Immature natural killer cell (primary cell): ENCODE measurements at regions not wholly inside any gene's neighbourhood (a gene's known extent, or its start where the extent isn't known, plus 50 kb on each side); places are given as distances from the start of the nearest gene placed in this dataset.
"Not testable (repeated sequence)": the region's sequence is repeated elsewhere in the genome, so short reads cannot be mapped to it uniquely, and the experiment has no call there.

Source experiments
- DNase-seq, 3 donors: peaks; one replicate each; pipeline ENCODE4 v3.0.0; 2022; ENCODE audit warnings: mixed read lengths in 1 of 3
- H3K27ac Mint-ChIP-seq, 6 donors: one replicate each; pipeline ENCODE4 v1.8.0; 2020; ENCODE audit warnings: mixed read lengths in 6 of 6, mild to moderate bottlenecking in 5 of 6, inconsistent platforms in 4 of 6, moderate library complexity in 3 of 6
- H3K27me3 Mint-ChIP-seq, 3 donors: one replicate each; pipeline ENCODE4 v1.8.0; 2020 to 2021; ENCODE audit warnings: low read depth in 3 of 3, mild to moderate bottlenecking in 3 of 3, mixed read lengths in 3 of 3, moderate library complexity in 3 of 3, inconsistent platforms in 1 of 3
- H3K36me3 Mint-ChIP-seq, 3 donors: one replicate each; pipeline ENCODE4 v1.8.0; 2020; ENCODE audit warnings: mixed read lengths in 3 of 3, inconsistent platforms in 2 of 3, mild to moderate bottlenecking in 2 of 3
- H3K4me1 Mint-ChIP-seq, 2 donors: one replicate each; pipeline ENCODE4 v1.8.0; 2020; ENCODE audit warnings: inconsistent platforms in 2 of 2, mild to moderate bottlenecking in 2 of 2, mixed read lengths in 2 of 2, moderate library complexity in 1 of 2
- H3K4me3 Mint-ChIP-seq, 5 donors: one replicate each; pipeline ENCODE4 v1.8.0; 2020; ENCODE audit warnings: mild to moderate bottlenecking in 5 of 5, mixed read lengths in 5 of 5, inconsistent platforms in 3 of 5, moderate library complexity in 3 of 5
- H3K9me3 Mint-ChIP-seq, 6 donors: one replicate each; pipeline ENCODE4 v1.8.0; 2020; ENCODE audit warnings: mild to moderate bottlenecking in 6 of 6, mixed read lengths in 6 of 6, inconsistent platforms in 4 of 6, moderate library complexity in 3 of 6

GRCh38 chr13:39916330-39916729, 260.9 kb downstream of the COG6 start:
- Mint-ChIP-seq H3K27ac (no peak overlapping the region), H3K4me3 (no peak overlapping the region), H3K4me1 (no peaks in the 10 kb centered on the region), H3K27me3 (peaks cover 1 to 5% (median 2%) of the 10 kb centered on the region in 3 donors), H3K9me3 (peaks cover 0 to 2% (median 0%) of the 10 kb centered on the region in 6 donors), H3K36me3 (no peaks in the 10 kb centered on the region)
- no peak for DNase-seq

- Mint-ChIP-seq H3K36me3 (no peaks in the 10 kb centered on the region), H3K27me3 (peaks cover 0 to 8% (median 2%) of the 10 kb centered on the region in 3 donors), H3K4me3 (no peak overlapping the region), H3K4me1 (no peaks in the 10 kb centered on the region), H3K9me3 (peaks cover 0 to 9% (median 1%) of the 10 kb centered on the region in 6 donors), H3K27ac (no peak overlapping the region)
- no peak for DNase-seq
These were observed 263.3 kb downstream of the COG6 start for GRCh38 chr13:39918620-39919236.

GRCh38 chr13:39920613-39921012, 265.2 kb downstream of the COG6 start:
- peaks cover 0 to 9% (median under 1%) of the 10 kb centered on the region in 6 donors for H3K9me3 Mint-ChIP-seq
- no peaks in the 10 kb centered on the region for H3K4me1 Mint-ChIP-seq
- no peak overlapping the region for H3K27ac Mint-ChIP-seq
- no peaks in the 10 kb centered on the region for H3K36me3 Mint-ChIP-seq
- H3K4me3 Mint-ChIP-seq, result no peak overlapping the region
- no peak for DNase-seq
- peaks cover 3 to 8% (median 3%) of the 10 kb centered on the region in 3 donors for H3K27me3 Mint-ChIP-seq

DNA sequence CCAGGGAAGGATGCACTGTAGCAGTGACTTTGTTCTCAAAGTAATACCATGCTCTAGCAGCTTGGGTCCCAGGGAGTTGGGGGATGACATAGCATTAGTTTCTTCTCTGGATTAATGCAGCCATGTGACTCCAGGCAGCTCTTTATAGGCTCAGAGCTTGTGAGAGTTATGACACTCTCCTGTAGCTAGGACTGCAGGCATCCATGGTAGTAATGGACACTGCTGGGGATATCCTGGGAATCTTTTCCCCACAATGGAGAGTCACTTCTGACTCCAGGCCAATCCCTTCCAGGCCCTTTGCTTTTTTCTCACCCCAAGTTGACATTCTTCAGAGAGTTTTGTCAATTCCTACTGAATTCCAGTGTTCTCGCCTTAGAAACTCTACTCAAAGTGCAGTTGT, 270.9 kb downstream of the COG6 start:
- Mint-ChIP-seq H3K4me1 (no peaks in the 10 kb centered on the region), H3K4me3 (no peak overlapping the region), H3K27me3 (peaks cover 5 to 6% (median 6%) of the 10 kb centered on the region in 3 donors), H3K9me3 (peaks cover 0 to 9% (median under 1%) of the 10 kb centered on the region in 6 donors), H3K27ac (no peak overlapping the region), H3K36me3 (no peaks in the 10 kb centered on the region)
- DNase-seq, result no peak

DNA sequence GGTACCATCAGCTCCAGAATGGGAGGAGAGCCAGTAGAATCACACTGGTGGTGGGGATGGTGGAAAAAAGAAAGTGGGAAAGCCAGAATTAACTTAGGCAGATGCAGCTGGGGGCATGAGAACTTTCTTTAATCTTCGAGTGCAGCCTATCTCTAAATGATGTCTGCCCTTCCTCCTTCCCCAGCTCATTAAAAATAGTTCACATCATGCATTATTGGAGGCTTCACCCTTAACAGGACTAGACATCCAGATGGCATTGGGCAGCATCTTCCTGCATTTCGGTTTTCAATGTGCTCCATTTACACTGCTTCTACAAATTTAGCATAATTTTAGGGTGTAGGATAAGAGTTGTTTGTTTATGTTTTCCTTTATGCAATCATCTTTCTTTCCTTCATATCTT, 272.8 kb downstream of the COG6 start:
- no peak overlapping the region for H3K27ac Mint-ChIP-seq
- H3K4me3 Mint-ChIP-seq, result no peak overlapping the region
- DNase-seq, result no peak
- no peaks in the 10 kb centered on the region for H3K36me3 Mint-ChIP-seq
- H3K27me3 Mint-ChIP-seq, result peaks cover 0 to 7% (median 6%) of the 10 kb centered on the region in 3 donors
- peaks cover 0 to 2% (median 0%) of the 10 kb centered on the region in 6 donors for H3K9me3 Mint-ChIP-seq
- H3K4me1 Mint-ChIP-seq, result no peaks in the 10 kb centered on the region

GRCh38 chr13:39929583-39929982, 274.1 kb downstream of the COG6 start:
- no peak for DNase-seq
- Mint-ChIP-seq H3K27ac (no peak overlapping the region), H3K9me3 (peaks cover 0 to 2% (median 0%) of the 10 kb centered on the region in 6 donors), H3K4me3 (no peak overlapping the region), H3K27me3 (peaks cover 0 to 7% (median 6%) of the 10 kb centered on the region in 3 donors), H3K36me3 (no peaks in the 10 kb centered on the region), H3K4me1 (no peaks in the 10 kb centered on the region)

GRCh38 chr13:39930060-39930459, 274.6 kb downstream of the COG6 start:
- no peak for DNase-seq
- no peak overlapping the region for H3K27ac Mint-ChIP-seq
- H3K9me3 Mint-ChIP-seq, result no peaks in the 10 kb centered on the region
- H3K4me1 Mint-ChIP-seq, result no peaks in the 10 kb centered on the region
- no peak overlapping the region for H3K4me3 Mint-ChIP-seq
- peaks cover 0 to 7% (median 6%) of the 10 kb centered on the region in 3 donors for H3K27me3 Mint-ChIP-seq
- no peaks in the 10 kb centered on the region for H3K36me3 Mint-ChIP-seq

GRCh38 chr13:39930544-39931444, 275.3 kb downstream of the COG6 start:
- Mint-ChIP-seq H3K36me3 (no peaks in the 10 kb centered on the region), H3K27me3 (peaks cover 0 to 5% (median 3%) of the 10 kb centered on the region in 3 donors), H3K4me1 (no peaks in the 10 kb centered on the region), H3K27ac (no peak overlapping the region), H3K4me3 (no peak overlapping the region), H3K9me3 (no peaks in the 10 kb centered on the region)
- DNase-seq, result no peak

GRCh38 chr13:39931505-39931904, 276.0 kb downstream of the COG6 start:
- H3K27ac Mint-ChIP-seq, result no peak overlapping the region
- no peaks in the 10 kb centered on the region for H3K36me3 Mint-ChIP-seq
- H3K27me3 Mint-ChIP-seq, result peaks cover 0 to 5% (median 3%) of the 10 kb centered on the region in 3 donors
- H3K4me3 Mint-ChIP-seq, result no peak overlapping the region
- no peaks in the 10 kb centered on the region for H3K9me3 Mint-ChIP-seq
- H3K4me1 Mint-ChIP-seq, result no peaks in the 10 kb centered on the region
- DNase-seq, result no peak

GRCh38 chr13:39932514-39932913, 277.1 kb downstream of the COG6 start:
- not testable (repeated sequence) for H3K27ac Mint-ChIP-seq, H3K4me1 Mint-ChIP-seq, H3K4me3 Mint-ChIP-seq, H3K27me3 Mint-ChIP-seq, H3K36me3 Mint-ChIP-seq, H3K9me3 Mint-ChIP-seq, DNase-seq

DNA sequence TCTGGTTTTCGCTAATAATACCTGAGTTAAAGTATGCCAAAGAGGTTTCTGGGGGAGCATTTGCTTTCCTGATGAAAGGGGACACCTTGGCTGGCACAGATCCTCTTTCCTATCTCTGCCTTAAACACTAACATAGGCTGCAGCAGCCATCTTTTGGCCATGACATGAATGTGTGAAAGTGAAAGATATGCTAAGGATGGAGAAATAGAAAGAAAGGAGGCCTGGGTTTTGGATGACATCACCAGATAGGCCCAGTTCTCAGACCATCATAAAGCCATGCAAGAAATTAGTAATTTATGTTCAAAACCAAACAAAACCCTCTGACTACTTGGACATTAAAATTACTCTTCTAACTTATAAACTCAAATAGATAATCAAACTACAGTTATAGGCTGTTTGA, 279.7 kb downstream of the COG6 start:
- Mint-ChIP-seq H3K36me3 (no peaks in the 10 kb centered on the region), H3K4me1 (peaks cover 0 to 2% of the 10 kb centered on the region in 2 donors), H3K27me3 (peaks cover 0 to 2% (median 0%) of the 10 kb centered on the region in 3 donors), H3K9me3 (no peaks in the 10 kb centered on the region), H3K4me3 (no peak overlapping the region), H3K27ac (no peak overlapping the region)
- DNase-seq, result no peak

DNA sequence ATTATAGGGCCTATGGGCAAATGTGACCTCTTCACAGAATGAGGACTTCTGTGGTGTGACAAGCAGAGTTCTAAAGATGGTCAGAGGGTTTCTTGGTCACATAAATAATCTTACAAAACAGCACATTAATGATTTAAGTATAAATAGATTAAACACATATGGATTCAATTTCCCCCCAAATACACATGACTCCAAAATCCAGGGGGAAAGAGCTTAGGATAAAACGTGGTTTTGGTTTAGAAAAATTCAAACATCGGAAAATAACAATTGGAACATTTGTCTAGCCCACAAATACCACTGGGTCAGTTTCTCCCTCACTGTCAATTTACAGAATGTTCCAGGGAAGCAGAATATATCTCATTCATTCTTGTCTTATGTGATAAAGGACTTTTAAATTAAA, 283.1 kb downstream of the COG6 start:
- Mint-ChIP-seq H3K9me3 (no peaks in the 10 kb centered on the region), H3K27me3 (peaks cover 0 to 4% (median 2%) of the 10 kb centered on the region in 3 donors), H3K27ac (no peak overlapping the region), H3K4me3 (no peak overlapping the region), H3K4me1 (peaks cover 0 to 4% of the 10 kb centered on the region in 2 donors), H3K36me3 (no peaks in the 10 kb centered on the region)
- no peak for DNase-seq

DNA sequence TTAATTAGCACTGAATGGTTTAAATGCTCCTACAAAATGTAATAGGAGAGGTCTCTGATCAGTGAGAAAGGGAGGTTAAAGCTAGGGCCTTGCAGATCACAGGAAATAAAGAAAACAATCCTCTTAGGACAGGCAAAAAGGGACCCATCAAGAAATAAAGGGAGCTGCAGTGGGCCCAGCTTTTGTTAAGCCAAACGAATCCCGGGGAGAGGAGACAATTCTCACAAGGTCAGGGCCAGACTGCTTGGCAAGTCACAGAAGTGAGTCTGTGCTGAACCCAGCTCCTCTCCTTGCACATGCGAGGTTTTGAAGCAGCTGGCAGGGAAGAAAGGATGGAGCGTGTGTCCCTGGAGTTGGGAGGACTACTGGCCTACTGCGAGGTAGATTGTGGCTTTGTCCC, 285.8 kb downstream of the COG6 start:
- Mint-ChIP-seq H3K9me3 (no peaks in the 10 kb centered on the region), H3K4me3 (no peak overlapping the region), H3K4me1 (peaks cover 0 to 4% of the 10 kb centered on the region in 2 donors), H3K27me3 (peaks cover 0 to 4% (median 2%) of the 10 kb centered on the region in 3 donors), H3K27ac (no peak overlapping the region), H3K36me3 (no peaks in the 10 kb centered on the region)
- no peak for DNase-seq

- H3K4me3 Mint-ChIP-seq, result no peak overlapping the region
- H3K27ac Mint-ChIP-seq, result no peak overlapping the region
- no peaks in the 10 kb centered on the region for H3K9me3 Mint-ChIP-seq
- peaks cover 0 to 4% of the 10 kb centered on the region in 2 donors for H3K4me1 Mint-ChIP-seq
- no peak for DNase-seq
- H3K27me3 Mint-ChIP-seq, result peaks cover 0 to 4% (median 4%) of the 10 kb centered on the region in 3 donors
- no peaks in the 10 kb centered on the region for H3K36me3 Mint-ChIP-seq
These were observed 286.6 kb downstream of the COG6 start for GRCh38 chr13:39941911-39942551.
